Large intestine (tissue), 3 donors: ENCODE measurements at regions not wholly inside any gene's neighbourhood (a gene's known extent, or its start where the extent isn't known, plus 50 kb on each side); places are given as distances from the start of the nearest gene placed in this dataset.

Source experiments
- DNase-seq, 2 donors: peaks; one replicate each; pipeline versions ENCODE4 v3.0.0 to v3.0.0-alpha.2; 2013
- H3K27ac ChIP-seq: one replicate; pipeline ENCODE4 v1.5.1; 2013; ENCODE audit warnings: low read length
- H3K27me3 ChIP-seq: 2 replicates; pipeline ENCODE4 v1.6.1; 2013; ENCODE audit warnings: low read length; ENCODE audit not compliant: control insufficient read depth, insufficient read depth
- H3K36me3 ChIP-seq: 2 replicates; pipeline ENCODE4 v1.6.1; 2013; ENCODE audit warnings: low read length; ENCODE audit not compliant: control insufficient read depth, insufficient read depth
- H3K4me1 ChIP-seq: one replicate; pipeline ENCODE4 v1.6.1; 2013; ENCODE audit warnings: low read length; ENCODE audit not compliant: control insufficient read depth, insufficient read depth
- H3K4me3 ChIP-seq: one replicate; pipeline ENCODE4 v1.5.1; 2013; ENCODE audit warnings: low read length
- H3K9me3 ChIP-seq: one replicate; pipeline ENCODE4 v1.6.1; 2013; ENCODE audit warnings: mild to moderate bottlenecking, low read depth, low read length, moderate library complexity; ENCODE audit not compliant: control insufficient read depth
- WGBS: methylation state at CpG from one replicate; pipeline ENCODE4 v1.1.5; 2013; ENCODE audit warnings: low lambda C conversion rate; ENCODE audit not compliant: insufficient coverage; 5-methylcytosine and 5-hydroxymethylcytosine counted together

GRCh38 chr3:150117076-150117475 lies 146.4 kb upstream of the PFN2 start:
- no peak for DNase-seq
- Histone ChIP-seq H3K27me3 (no peaks in the 10 kb centered on the region), H3K9me3 (no peaks in the 10 kb centered on the region), H3K4me3 (no peak overlapping the region), H3K36me3 (no peaks in the 10 kb centered on the region), H3K4me1 (no peaks in the 10 kb centered on the region), H3K27ac (no peak overlapping the region)
- WGBS, result no CpG with 5 or more reads among the region's 1 CpG

- Histone ChIP-seq H3K27me3 (no peaks in the 10 kb centered on the region), H3K9me3 (no peaks in the 10 kb centered on the region), H3K4me3 (no peak overlapping the region), H3K36me3 (no peaks in the 10 kb centered on the region), H3K4me1 (no peaks in the 10 kb centered on the region), H3K27ac (no peak overlapping the region)
- WGBS, result no CpG with 5 or more reads among the region's 4 CpGs
- no peak for DNase-seq
Measured at GRCh38 chr3:150116196-150116595, 145.5 kb upstream of the PFN2 start.

DNA sequence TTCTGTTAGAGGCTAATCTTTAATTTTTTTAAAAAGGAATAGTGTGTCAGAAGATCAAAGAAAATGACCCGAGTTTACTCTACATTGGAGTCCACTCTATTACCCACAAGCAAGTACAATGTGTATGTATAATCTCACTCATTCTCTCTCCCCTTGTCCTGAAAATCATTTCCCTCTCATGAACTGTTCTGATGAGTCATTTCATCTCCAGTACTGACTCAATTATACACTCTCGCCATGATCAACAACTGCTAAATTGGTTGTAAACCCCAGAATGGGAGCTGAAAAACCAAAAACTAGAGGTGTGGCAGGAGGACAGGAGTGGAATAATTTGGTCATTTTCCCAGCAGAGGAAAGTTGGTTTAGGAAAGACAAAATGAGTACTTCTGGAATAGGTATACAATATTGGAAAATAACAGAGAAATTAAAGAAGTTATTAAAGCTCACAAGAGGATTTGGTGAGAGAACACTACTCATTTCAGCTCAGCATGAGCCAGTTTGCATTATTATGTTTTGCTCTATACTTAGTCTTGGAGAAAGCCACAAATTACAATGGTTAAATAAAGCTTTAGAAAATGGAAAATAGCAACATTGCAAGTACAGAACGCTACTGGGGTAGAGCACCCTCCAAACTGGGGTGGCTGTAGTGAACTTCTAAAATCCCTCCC lies 144.3 kb upstream of the PFN2 start:
- Histone ChIP-seq H3K36me3 (no peaks in the 10 kb centered on the region), H3K4me3 (no peak overlapping the region), H3K27ac (no peak overlapping the region), H3K4me1 (no peaks in the 10 kb centered on the region), H3K27me3 (no peaks in the 10 kb centered on the region), H3K9me3 (no peaks in the 10 kb centered on the region)
- 60% methylated on average over 1 of the region's 3 CpGs for WGBS
- no peak for DNase-seq

GRCh38 chr3:150114273-150114672 lies 143.6 kb upstream of the PFN2 start:
- no peak for DNase-seq
- Histone ChIP-seq H3K27me3 (no peaks in the 10 kb centered on the region), H3K36me3 (no peaks in the 10 kb centered on the region), H3K9me3 (no peaks in the 10 kb centered on the region), H3K4me3 (no peak overlapping the region), H3K27ac (no peak overlapping the region), H3K4me1 (no peaks in the 10 kb centered on the region)
- WGBS, result no CpG with 5 or more reads among the region's 2 CpGs

DNA sequence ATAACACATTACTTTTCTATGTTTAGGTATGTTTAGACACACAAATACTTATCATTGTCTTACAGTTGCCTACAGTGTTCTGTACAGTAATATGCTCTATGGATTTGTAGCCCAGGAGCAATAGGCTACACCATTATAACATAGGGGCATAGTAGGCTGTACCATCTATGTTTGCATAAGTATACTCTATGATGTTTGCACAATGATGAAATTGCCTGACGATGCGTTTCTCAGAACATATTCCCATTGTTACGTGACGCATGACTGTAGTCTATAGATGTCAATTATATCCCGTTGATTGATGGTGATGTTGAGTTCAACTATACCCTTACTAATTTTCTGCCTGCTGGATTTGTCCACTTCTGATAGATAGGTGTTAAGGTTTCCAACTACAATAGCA lies 139.4 kb upstream of the PFN2 start:
- H3K9me3 ChIP-seq, result no peaks in the 10 kb centered on the region
- H3K4me1 ChIP-seq, result no peaks in the 10 kb centered on the region
- no peaks in the 10 kb centered on the region for H3K27me3 ChIP-seq
- no peak for DNase-seq
- WGBS, result no CpG with 5 or more reads among the region's 5 CpGs
- H3K36me3 ChIP-seq, result no peaks in the 10 kb centered on the region
- H3K4me3 ChIP-seq, result no peak overlapping the region
- no peak overlapping the region for H3K27ac ChIP-seq

- H3K4me3 ChIP-seq, result no peak overlapping the region
- no peak for DNase-seq
- H3K27ac ChIP-seq, result no peak overlapping the region
- H3K27me3 ChIP-seq, result no peaks in the 10 kb centered on the region
- H3K9me3 ChIP-seq, result no peaks in the 10 kb centered on the region
- H3K4me1 ChIP-seq, result no peaks in the 10 kb centered on the region
- H3K36me3 ChIP-seq, result no peaks in the 10 kb centered on the region
- 60% methylated on average over 2 of the region's 5 CpGs for WGBS
Measured at GRCh38 chr3:150107429-150108175, 136.9 kb upstream of the PFN2 start.

- Histone ChIP-seq H3K4me1 (no peaks in the 10 kb centered on the region), H3K27ac (no peak overlapping the region), H3K27me3 (no peaks in the 10 kb centered on the region), H3K9me3 (no peaks in the 10 kb centered on the region), H3K4me3 (no peak overlapping the region), H3K36me3 (no peaks in the 10 kb centered on the region)
- 63% methylated on average over 1 of the region's 2 CpGs for WGBS
- DNase-seq, result no peak
Measured at GRCh38 chr3:150106740-150107428, 136.2 kb upstream of the PFN2 start.

DNA sequence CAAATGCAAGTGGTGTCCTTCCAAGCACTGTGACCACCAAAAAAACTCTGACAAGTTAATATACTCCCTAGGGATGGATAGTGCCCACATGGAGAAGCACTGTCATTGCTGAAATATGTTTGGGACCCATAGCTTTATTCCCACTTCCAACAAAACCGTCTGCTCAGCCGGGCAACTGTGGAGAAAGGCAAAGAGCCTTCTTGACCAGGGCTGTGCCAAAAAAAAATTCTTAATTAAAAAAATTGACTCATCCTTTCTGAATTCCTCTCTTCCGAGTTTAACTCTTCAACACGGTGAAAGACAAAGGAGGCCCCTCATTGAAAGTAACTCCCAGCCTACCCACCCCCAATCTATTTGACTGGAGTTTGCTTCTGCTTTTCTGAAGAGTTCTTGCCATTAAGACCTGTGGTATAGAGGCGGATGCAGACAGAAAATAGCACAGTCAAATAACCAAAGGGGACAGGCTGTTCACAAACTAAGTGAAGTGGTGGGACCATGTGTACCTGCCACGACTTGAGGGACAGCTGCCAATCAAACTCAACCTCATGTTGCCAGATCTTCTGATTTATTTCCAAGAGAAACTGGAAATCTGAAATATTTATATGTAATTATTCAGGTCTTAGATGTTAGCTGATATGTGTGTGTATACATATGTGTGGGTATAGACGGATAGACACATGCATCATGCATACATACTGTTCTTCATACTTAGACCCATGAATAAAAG lies 135.4 kb upstream of the PFN2 start:
- no peak overlapping the region for H3K4me3 ChIP-seq
- H3K9me3 ChIP-seq, result no peaks in the 10 kb centered on the region
- no peak for DNase-seq
- no peak overlapping the region for H3K27ac ChIP-seq
- 100% methylated on average over 1 of the region's 7 CpGs for WGBS
- no peaks in the 10 kb centered on the region for H3K27me3 ChIP-seq
- H3K4me1 ChIP-seq, result no peaks in the 10 kb centered on the region
- no peaks in the 10 kb centered on the region for H3K36me3 ChIP-seq

DNA sequence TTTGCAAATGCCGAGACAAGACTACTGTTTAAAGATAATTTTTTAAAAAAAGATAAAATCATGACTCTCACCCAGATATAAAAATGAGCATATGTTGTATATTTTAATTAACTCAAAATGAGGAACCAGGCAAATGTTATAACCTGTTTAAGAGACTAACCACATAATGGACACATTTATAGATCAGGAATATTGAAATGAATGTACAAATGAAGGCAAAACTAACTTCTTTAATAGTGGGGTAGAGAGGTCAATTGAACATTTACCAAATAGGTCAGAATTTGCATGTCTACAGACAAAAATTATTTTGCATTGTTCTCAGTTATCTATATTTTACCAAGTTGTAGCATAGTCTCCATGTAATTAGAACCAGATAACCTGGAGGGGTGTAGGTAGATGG lies 134.3 kb upstream of the PFN2 start:
- DNase-seq, result no peak
- H3K9me3 ChIP-seq, result no peaks in the 10 kb centered on the region
- no peak overlapping the region for H3K4me3 ChIP-seq
- H3K27ac ChIP-seq, result no peak overlapping the region
- H3K4me1 ChIP-seq, result no peaks in the 10 kb centered on the region
- WGBS, result 80% methylated on average over 1 of the region's 1 CpG
- no peaks in the 10 kb centered on the region for H3K27me3 ChIP-seq
- no peaks in the 10 kb centered on the region for H3K36me3 ChIP-seq

DNA sequence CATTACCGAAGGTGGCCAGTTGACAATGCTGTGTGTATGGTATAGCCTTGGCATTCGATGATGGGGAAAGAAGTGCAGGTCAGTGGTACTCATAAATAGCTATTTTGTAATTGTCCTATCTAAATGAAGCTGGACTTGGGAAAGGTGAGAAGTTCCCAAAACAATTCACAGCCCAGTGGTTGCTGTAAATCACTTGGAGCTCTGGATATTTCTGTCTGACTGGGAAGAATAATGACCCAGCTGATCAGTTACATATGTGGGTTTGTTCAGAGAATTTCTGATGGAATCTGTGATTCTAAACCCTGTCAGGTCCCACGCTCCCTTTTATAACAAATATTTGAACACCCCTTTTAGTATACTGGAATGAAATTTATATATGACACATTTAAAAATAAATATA lies 133.9 kb upstream of the PFN2 start:
- no peaks in the 10 kb centered on the region for H3K27me3 ChIP-seq
- H3K36me3 ChIP-seq, result no peaks in the 10 kb centered on the region
- no peaks in the 10 kb centered on the region for H3K9me3 ChIP-seq
- 100% methylated on average over 1 of the region's 3 CpGs for WGBS
- H3K27ac ChIP-seq, result no peak overlapping the region
- H3K4me3 ChIP-seq, result no peak overlapping the region
- no peak for DNase-seq
- no peaks in the 10 kb centered on the region for H3K4me1 ChIP-seq
